Right kidney (tissue), 1 donor: ENCODE measurements at regions not wholly inside any gene's neighbourhood (a gene's known extent, or its start where the extent isn't known, plus 50 kb on each side); places are given as distances from the start of the nearest gene placed in this dataset.

Experiments
- DNase-seq: peaks from one replicate; pipeline ENCODE4 v3.0.0-alpha.2; 2016

- DNase-seq, result no peak
Measured at GRCh38 chr2:240323601-240324291, 111.7 kb upstream of the GPC1 start.

- DNase-seq, result no peak
Measured at GRCh38 chr2:240324312-240325015, 111.0 kb upstream of the GPC1 start.

- DNase-seq, result no peak
Measured at GRCh38 chr2:240325016-240326007, 110.2 kb upstream of the GPC1 start.

- DNase-seq, result no peak
Measured at GRCh38 chr2:240326246-240326645, 109.2 kb upstream of the GPC1 start.

- no peak for DNase-seq
Measured at GRCh38 chr2:240326886-240327285, 108.6 kb upstream of the GPC1 start.

- no peak for DNase-seq
Measured at GRCh38 chr2:240327566-240327965, 107.9 kb upstream of the GPC1 start.

- DNase-seq, result no peak
Measured at GRCh38 chr2:240328526-240328925, 106.9 kb upstream of the GPC1 start.

GRCh38 chr2:240329116-240329665 is 106.3 kb upstream of the GPC1 start:
- DNase-seq, result no peak

GRCh38 chr2:240329778-240330177 is 105.7 kb upstream of the GPC1 start:
- DNase-seq, result no peak

GRCh38 chr2:240333985-240334384 is 101.5 kb upstream of the GPC1 start:
- DNase-seq, result no peak

- DNase-seq, result no peak
Measured at GRCh38 chr2:240335061-240335460, 100.4 kb upstream of the GPC1 start.

- DNase-seq, result no peak
Measured at GRCh38 chr2:240336820-240337427, 98.5 kb upstream of the GPC1 start.

GRCh38 chr2:240338274-240338673 is 97.2 kb upstream of the GPC1 start:
- DNase-seq, result no peak

- DNase-seq, result no peak
Measured at GRCh38 chr2:240339411-240340360, 95.8 kb upstream of the GPC1 start.

- no peak for DNase-seq
Measured at GRCh38 chr2:240340361-240340761, 95.1 kb upstream of the GPC1 start.

GRCh38 chr2:240341064-240341463 is 94.4 kb upstream of the GPC1 start:
- DNase-seq, result no peak

GRCh38 chr2:240343548-240343947 is 91.9 kb upstream of the GPC1 start:
- no peak for DNase-seq

- no peak for DNase-seq
Measured at GRCh38 chr2:240344904-240345303, 90.6 kb upstream of the GPC1 start.

- no peak for DNase-seq
Measured at GRCh38 chr2:240346015-240346752, 89.3 kb upstream of the GPC1 start.

- no peak for DNase-seq
Measured at GRCh38 chr2:240346753-240347372, 88.6 kb upstream of the GPC1 start.
